Tibial nerve (tissue), 4 donors: ENCODE measurements at regions not wholly inside any gene's neighbourhood (a gene's known extent, or its start where the extent isn't known, plus 50 kb on each side); places are given as distances from the start of the nearest gene placed in this dataset.

Experiments
- DNase-seq, 2 donors: peaks; one replicate each; pipeline ENCODE4 v3.0.0-alpha.2; 2019; ENCODE audit warnings: low spot score in 2 of 2
- H3K27ac ChIP-seq, 4 donors: fragments of 200-600 bp; sonication (generic) in 3 of 4; one replicate each; pipeline ENCODE4 v1.5.1; 2017 to 2019; ENCODE audit warnings: mild to moderate bottlenecking in 1 of 4
- H3K27me3 ChIP-seq, 2 donors: fragments of 200-600 bp; sonication (generic) in 1 of 2; one replicate each; pipeline versions ENCODE4 v1.5.1 to v1.6.0; 2017 to 2019
- H3K36me3 ChIP-seq, 3 donors: fragments of 200-600 bp; sonication (generic); one replicate each; pipeline ENCODE4 v1.5.1; 2018 to 2019
- H3K4me1 ChIP-seq, 4 donors: fragments of 200-600 bp; sonication (generic) in 3 of 4; one replicate each; pipeline ENCODE4 v1.5.1; 2017 to 2019
- H3K4me3 ChIP-seq, 4 donors: fragments of 200-600 bp; sonication (generic) in 3 of 4; one replicate each; pipeline ENCODE4 v1.5.1; 2017 to 2019; ENCODE audit warnings: mild to moderate bottlenecking in 1 of 4, moderate library complexity in 1 of 4
- H3K9me3 ChIP-seq, 4 donors: fragments of 200-600 bp; sonication (generic) in 3 of 4; one replicate each; pipeline ENCODE4 v1.5.1; 2017 to 2019
- EP300 ChIP-seq, 2 donors: sonication (generic); formaldehyde crosslinking; IDR thresholded peaks; one replicate each; pipeline ENCODE4 v1.6.1; 2017; ENCODE audit warnings: antibody characterized with exemption in 2 of 2, mild to moderate bottlenecking in 1 of 2
- POLR2A ChIP-seq, 2 donors: fragments of 450-650 bp; IDR thresholded peaks; one replicate each; pipeline ENCODE4 v1.6.1; 2017; ENCODE audit warnings: antibody characterized with exemption in 2 of 2, mild to moderate bottlenecking in 2 of 2, moderate library complexity in 2 of 2
- WGBS, 2 donors: methylation state at CpG; one replicate each; pipeline ENCODE4 v1.1.5; 2018; 5-methylcytosine and 5-hydroxymethylcytosine counted together
- TF ChIP-seq, protein P1 (sequence below), 5 experiments: fragments of 200-600 bp in 3 of 5; fragments of 450-650 bp in 2 of 5; sonication (generic) in 3 of 5; IDR thresholded peaks; one replicate each; pipeline ENCODE4 v1.5.1; 2016 to 2019; ENCODE audit warnings: antibody characterized with exemption in 5 of 5, mild to moderate bottlenecking in 3 of 5, moderate library complexity in 2 of 5

- TF ChIP-seq, protein P1, sequence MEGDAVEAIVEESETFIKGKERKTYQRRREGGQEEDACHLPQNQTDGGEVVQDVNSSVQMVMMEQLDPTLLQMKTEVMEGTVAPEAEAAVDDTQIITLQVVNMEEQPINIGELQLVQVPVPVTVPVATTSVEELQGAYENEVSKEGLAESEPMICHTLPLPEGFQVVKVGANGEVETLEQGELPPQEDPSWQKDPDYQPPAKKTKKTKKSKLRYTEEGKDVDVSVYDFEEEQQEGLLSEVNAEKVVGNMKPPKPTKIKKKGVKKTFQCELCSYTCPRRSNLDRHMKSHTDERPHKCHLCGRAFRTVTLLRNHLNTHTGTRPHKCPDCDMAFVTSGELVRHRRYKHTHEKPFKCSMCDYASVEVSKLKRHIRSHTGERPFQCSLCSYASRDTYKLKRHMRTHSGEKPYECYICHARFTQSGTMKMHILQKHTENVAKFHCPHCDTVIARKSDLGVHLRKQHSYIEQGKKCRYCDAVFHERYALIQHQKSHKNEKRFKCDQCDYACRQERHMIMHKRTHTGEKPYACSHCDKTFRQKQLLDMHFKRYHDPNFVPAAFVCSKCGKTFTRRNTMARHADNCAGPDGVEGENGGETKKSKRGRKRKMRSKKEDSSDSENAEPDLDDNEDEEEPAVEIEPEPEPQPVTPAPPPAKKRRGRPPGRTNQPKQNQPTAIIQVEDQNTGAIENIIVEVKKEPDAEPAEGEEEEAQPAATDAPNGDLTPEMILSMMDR (IDR thresholded peaks at IDR 0.05): no peak
- TF ChIP-seq POLR2A (IDR thresholded peaks at IDR 0.05) (no peak), EP300 (IDR thresholded peaks at IDR 0.05) (no peak)
- Histone ChIP-seq H3K27ac (no peak overlapping the region), H3K36me3 (no peaks in the 10 kb centered on the region), H3K27me3 (peaks cover 0 to 3% of the 10 kb centered on the region in 2 donors), H3K4me3 (no peak overlapping the region), H3K9me3 (no peaks in the 10 kb centered on the region), H3K4me1 (no peaks in the 10 kb centered on the region)
- DNase-seq: no peak
- WGBS, 2 donors: 76% methylated on average over 3 of the region's 3 CpGs
These were observed 366.7 kb upstream of the RPS6KA3 start for GRCh38 chrX:20633451-20633850.

DNA sequence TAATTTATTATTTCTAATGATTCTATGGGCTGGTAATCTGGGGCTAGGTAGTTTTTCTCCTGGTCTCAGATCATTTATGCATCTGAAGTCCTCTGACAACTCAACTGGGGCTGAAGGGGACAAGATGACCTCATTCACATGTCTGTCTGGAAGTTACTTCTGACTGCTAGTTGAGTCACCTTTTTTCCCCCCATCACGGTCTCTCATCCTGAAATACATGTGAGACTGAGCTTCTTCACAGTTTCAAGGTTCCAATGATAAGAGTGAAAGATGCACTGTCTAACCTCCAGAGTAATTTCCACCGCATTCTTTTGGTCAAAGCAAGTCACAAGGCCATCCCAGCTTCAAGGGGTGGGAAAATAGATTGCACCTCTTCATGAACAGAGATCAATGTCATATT is 356.7 kb upstream of the RPS6KA3 start:
- Histone ChIP-seq H3K36me3 (no peaks in the 10 kb centered on the region), H3K4me3 (no peak overlapping the region), H3K27ac (no peak overlapping the region), H3K27me3 (peaks cover 0 to 4% of the 10 kb centered on the region in 2 donors), H3K9me3 (no peaks in the 10 kb centered on the region), H3K4me1 (no peaks in the 10 kb centered on the region)
- DNase-seq: no peak
- WGBS, 2 donors: 68 to 85% methylated on average over 2 of the region's 2 CpGs
- no peak for TF ChIP-seq POLR2A (IDR thresholded peaks at IDR 0.05)
- TF ChIP-seq, protein P1 (IDR thresholded peaks at IDR 0.05): no peak

DNA sequence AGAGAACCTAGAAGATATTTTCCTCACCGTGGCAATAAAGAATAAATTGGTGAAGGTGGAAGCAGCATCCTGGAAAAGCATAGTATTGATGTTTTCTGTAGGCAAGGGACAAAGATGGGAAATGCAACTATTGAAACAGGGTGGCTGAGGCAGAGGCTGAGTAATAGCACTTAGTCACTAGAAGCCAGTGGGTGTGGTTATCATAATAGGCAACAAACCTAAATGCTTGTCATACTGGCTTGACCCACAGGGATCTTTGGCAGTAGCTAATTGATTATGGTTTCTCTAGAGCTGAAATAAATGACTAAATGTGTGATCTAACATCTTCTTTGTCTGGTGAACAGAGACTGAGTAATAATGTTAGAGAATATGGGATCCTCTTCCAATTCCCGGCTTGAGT is 353.6 kb upstream of the RPS6KA3 start:
- H3K4me3 ChIP-seq: no peak overlapping the region
- no peaks in the 10 kb centered on the region for H3K36me3 ChIP-seq
- H3K9me3 ChIP-seq: no peaks in the 10 kb centered on the region
- WGBS, 2 donors: 65 to 67% methylated on average over 2 of the region's 2 CpGs
- no peak for TF ChIP-seq POLR2A (IDR thresholded peaks at IDR 0.05)
- TF ChIP-seq, protein P1 (IDR thresholded peaks at IDR 0.05): no peak
- TF ChIP-seq EP300 (IDR thresholded peaks at IDR 0.05): no peak
- no peak for DNase-seq
- peaks cover 0 to 4% of the 10 kb centered on the region in 2 donors for H3K27me3 ChIP-seq
- H3K4me1 ChIP-seq: no peaks in the 10 kb centered on the region
- H3K27ac ChIP-seq: no peak overlapping the region

DNA sequence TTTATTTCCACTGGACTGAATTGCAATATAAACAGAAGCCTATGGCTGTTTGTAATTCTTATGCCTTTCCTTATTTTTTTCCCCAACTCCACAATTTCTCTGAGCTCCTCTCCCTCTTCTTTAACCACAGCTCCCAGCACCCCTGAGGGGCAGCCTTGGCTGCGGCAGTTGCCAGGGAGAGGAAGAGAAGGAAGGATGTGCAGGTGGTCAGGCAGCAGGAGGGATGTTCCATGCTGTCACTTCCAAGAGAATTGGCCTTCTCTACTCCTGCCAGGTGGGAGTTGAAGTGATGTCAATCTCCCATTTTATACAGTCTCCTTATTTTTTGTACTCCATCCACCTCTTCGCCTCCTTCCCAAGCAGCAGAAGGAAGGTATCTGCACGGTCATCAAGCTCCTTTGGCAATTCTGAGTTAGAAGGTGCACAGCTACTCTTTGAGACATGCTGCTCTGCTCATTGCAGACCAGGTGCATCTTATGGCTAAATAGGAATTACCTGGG is 343.3 kb upstream of the RPS6KA3 start:
- no peak for DNase-seq
- Histone ChIP-seq H3K27ac (no peak overlapping the region), H3K4me1 (no peaks in the 10 kb centered on the region), H3K4me3 (no peak overlapping the region), H3K36me3 (no peaks in the 10 kb centered on the region), H3K9me3 (no peaks in the 10 kb centered on the region), H3K27me3 (peaks cover 0 to 5% of the 10 kb centered on the region in 2 donors)
- TF ChIP-seq EP300 (IDR thresholded peaks at IDR 0.05) (no peak), POLR2A (IDR thresholded peaks at IDR 0.05) (no peak)
- TF ChIP-seq, protein P1 (IDR thresholded peaks at IDR 0.05): no peak
- WGBS, 2 donors: 82 to 84% methylated on average over 3 of the region's 3 CpGs

DNA sequence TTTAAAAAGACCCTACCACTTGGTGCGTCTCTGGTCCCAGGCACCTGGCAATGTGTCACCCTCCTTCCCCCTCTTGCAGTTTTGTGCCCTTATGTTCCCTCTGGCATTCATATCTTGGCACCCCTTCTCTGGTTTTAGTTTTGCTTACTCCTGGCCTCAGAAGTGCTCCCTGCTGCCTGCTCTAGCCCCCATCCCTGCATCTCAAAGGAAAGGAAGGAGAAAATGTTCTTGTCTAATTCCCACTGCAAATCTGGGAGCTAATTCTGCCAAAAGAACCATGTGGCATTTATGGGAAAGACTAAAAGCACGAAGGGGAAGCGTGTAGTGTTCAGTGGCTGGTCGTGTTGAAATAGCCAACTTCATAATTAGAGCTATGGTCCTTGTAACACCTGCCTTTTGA is 340.1 kb upstream of the RPS6KA3 start:
- WGBS, 2 donors: 67 to 81% methylated on average over 4 of the region's 4 CpGs
- Histone ChIP-seq H3K27me3 (peaks cover 0 to 5% of the 10 kb centered on the region in 2 donors), H3K9me3 (no peaks in the 10 kb centered on the region), H3K27ac (no peak overlapping the region), H3K4me3 (no peak overlapping the region), H3K36me3 (no peaks in the 10 kb centered on the region), H3K4me1 (no peaks in the 10 kb centered on the region)
- no peak for DNase-seq
- TF ChIP-seq EP300 (IDR thresholded peaks at IDR 0.05) (no peak), POLR2A (IDR thresholded peaks at IDR 0.05) (no peak)
- TF ChIP-seq, protein P1 (IDR thresholded peaks at IDR 0.05): no peak
